GM12873 (cell line): ENCODE measurements at regions not wholly inside any gene's neighbourhood (a gene's known extent, or its start where the extent isn't known, plus 50 kb on each side); places are given as distances from the start of the nearest gene placed in this dataset.

Experiments used
- CTCF ChIP-seq: IDR thresholded peaks from 2 replicates; pipeline ENCODE4 v1.5.1; 2012; ENCODE audit warnings: low read depth, mild to moderate bottlenecking, moderate library complexity, low read length, control low read depth; ENCODE audit not compliant: insufficient read depth; ENCODE audit errors: missing control alignments

GRCh38 chr18:43870626-43871025 lies 593.3 kb upstream of the SYT4 start:
- no peak for TF ChIP-seq CTCF

GRCh38 chr18:43875511-43875910 lies 598.2 kb upstream of the SYT4 start:
- TF ChIP-seq CTCF: no peak

GRCh38 chr18:43876286-43876685 lies 599.0 kb upstream of the SYT4 start:
- no peak for TF ChIP-seq CTCF

GRCh38 chr18:43876748-43877147 lies 599.5 kb upstream of the SYT4 start:
- no peak for TF ChIP-seq CTCF

GRCh38 chr18:43877616-43878321 lies 600.5 kb upstream of the SYT4 start:
- TF ChIP-seq CTCF: no peak

- no peak for TF ChIP-seq CTCF
These were observed 602.1 kb upstream of the SYT4 start for GRCh38 chr18:43879415-43879814.

GRCh38 chr18:43882358-43883055 lies 605.2 kb upstream of the SYT4 start:
- TF ChIP-seq CTCF: no peak
